Endothelial cell of umbilical vein (primary cell): ENCODE measurements at regions not wholly inside any gene's neighbourhood (a gene's known extent, or its start where the extent isn't known, plus 50 kb on each side); places are given as distances from the start of the nearest gene placed in this dataset.

Experiments
- BruUV-seq: library from RNA; stranded (reverse); fragments of 400-500 nt; replicated peaks from 2 replicates; lab custom pipeline; 2021; lab: Mats Ljungman, UMichigan
- CTCF ChIA-PET: fragments of 300-600, 350-600 bp; sonication (Branson Sonifier 250); formaldehyde crosslinking; loops from one replicate; lab custom pipeline; 2021; ENCODE audit warnings: antibody characterized with exemption, inconsistent platforms; lab: Charles Lee
- POLR2A ChIA-PET: fragments of 300-600, 350-600 bp; sonication (Branson Sonifier 250); formaldehyde crosslinking; loops from one replicate; lab custom pipeline; 2021; ENCODE audit warnings: antibody characterized with exemption, inconsistent platforms; lab: Charles Lee
- DNase-seq: peaks from one replicate; pipeline ENCODE4 v3.0.0-alpha.2; 2011; ENCODE audit warnings: low read depth, low spot score
- FAIRE-seq: peaks from 2 replicates; lab custom pipeline; 2011; peaks lifted over from hg19 to GRCh38; lab: Jason Lieb, UNC
- H2AFZ ChIP-seq: 2 replicates; pipeline ENCODE4 v1.6.0; 2012; ENCODE audit warnings: low read depth, low read length, control low read depth, inconsistent platforms
- H3K27ac ChIP-seq: 2 replicates; pipeline ENCODE4 v1.5.1; 2011; ENCODE audit warnings: low read depth, mild to moderate bottlenecking, control low read depth, low read length, moderate library complexity; ENCODE audit not compliant: insufficient read depth
- H3K27me3 ChIP-seq, 2 experiments: 2 replicates each; pipeline versions ENCODE4 v1.6.0 to v1.6.1; 2011; ENCODE audit warnings: low read length in 2 of 2, mixed read lengths in 1 of 2; ENCODE audit not compliant: control insufficient read depth in 2 of 2, insufficient read depth in 2 of 2
- H3K36me3 ChIP-seq, 2 experiments: 2 replicates in 1 of 2; 3 replicates in 1 of 2; pipeline ENCODE4 v1.5.1; 2011; ENCODE audit warnings: low read length in 2 of 2, mild to moderate bottlenecking in 1 of 2, moderate library complexity in 1 of 2; ENCODE audit not compliant: control insufficient read depth in 2 of 2, insufficient read depth in 2 of 2; ENCODE audit errors: extremely low read depth in 1 of 2
- H3K4me1 ChIP-seq: 3 replicates; pipeline ENCODE4 v1.5.1; 2011; ENCODE audit warnings: mild to moderate bottlenecking, low read length; ENCODE audit not compliant: control insufficient read depth, insufficient read depth; ENCODE audit errors: extremely low read depth
- H3K4me2 ChIP-seq: 2 replicates; pipeline ENCODE4 v1.6.1; 2011; ENCODE audit warnings: low read length, control low read depth, mixed read lengths; ENCODE audit not compliant: insufficient read depth
- H3K4me3 ChIP-seq, 3 experiments: fragments of 200-600 bp in 1 of 3; sonication (generic), shearing (Covaris generic) in 1 of 3; replicated peaks in 1 of 3; 2 replicates each; pipeline ENCODE4 v1.5.1; 2011 to 2016; ENCODE audit warnings: control low read depth in 3 of 3, low read length in 3 of 3, mild to moderate bottlenecking in 2 of 3, inconsistent platforms in 1 of 3, low read depth in 1 of 3, moderate library complexity in 1 of 3; ENCODE audit not compliant: insufficient read depth in 1 of 3
- H3K79me2 ChIP-seq: 2 replicates; pipeline ENCODE4 v1.6.0; 2012; ENCODE audit warnings: low read length, inconsistent platforms; ENCODE audit not compliant: control insufficient read depth, insufficient read depth
- H3K9ac ChIP-seq: replicated peaks from 2 replicates; pipeline ENCODE3; 2011; ENCODE audit warnings: low read length, control low read depth; ENCODE audit not compliant: insufficient read depth; ENCODE audit errors: extremely low read depth
- H3K9me1 ChIP-seq: replicated peaks from 3 replicates; pipeline ENCODE4 v1.6.0; 2011; ENCODE audit warnings: mild to moderate bottlenecking, low read length; ENCODE audit not compliant: control insufficient read depth, insufficient read depth; ENCODE audit errors: extremely low read depth
- H3K9me3 ChIP-seq: replicated peaks from 2 replicates; pipeline ENCODE4 v1.5.1; 2012; ENCODE audit warnings: low read length, inconsistent platforms; ENCODE audit not compliant: control insufficient read depth, insufficient read depth
- H4K20me1 ChIP-seq: replicated peaks from 2 replicates; pipeline ENCODE3; 2011; ENCODE audit warnings: mild to moderate bottlenecking, low read length; ENCODE audit not compliant: control insufficient read depth, insufficient read depth; ENCODE audit errors: extremely low read depth
- CTCF ChIP-seq, 2 donors: IDR thresholded peaks; 1 replicate in 1 of 2; 2 replicates in 1 of 2; pipeline ENCODE4 v1.5.1; 2011; ENCODE audit warnings: low read length in 2 of 2, mild to moderate bottlenecking in 2 of 2, moderate library complexity in 2 of 2, control low read depth in 1 of 2, inconsistent platforms in 1 of 2, low read depth in 1 of 2; ENCODE audit not compliant: insufficient read depth in 1 of 2; ENCODE audit errors: extremely low read depth in 1 of 2
- EZH2 ChIP-seq: IDR thresholded peaks from 2 replicates; pipeline ENCODE4 v1.6.1; 2012; ENCODE audit warnings: borderline replicate concordance, low read depth, mild to moderate bottlenecking, moderate library complexity, low read length, inconsistent platforms; ENCODE audit not compliant: severe bottlenecking
- FOS ChIP-seq: IDR thresholded peaks from 2 replicates; pipeline ENCODE4 v1.6.1; 2011; ENCODE audit warnings: mild to moderate bottlenecking, low read length, moderate library complexity, borderline replicate concordance; ENCODE audit not compliant: insufficient read depth
- GATA2 ChIP-seq: IDR thresholded peaks from 2 replicates; pipeline ENCODE4 v1.7.0; 2011; ENCODE audit warnings: low read depth, mild to moderate bottlenecking, moderate library complexity, mixed read lengths, low read length; ENCODE audit not compliant: insufficient read length, insufficient read depth
- JUN ChIP-seq: IDR thresholded peaks from 2 replicates; pipeline ENCODE4 v1.6.1; 2011; ENCODE audit warnings: borderline replicate concordance, low read depth; ENCODE audit not compliant: insufficient read length, insufficient read depth
- MAX ChIP-seq: IDR thresholded peaks from 2 replicates; pipeline ENCODE4 v1.6.1; 2011; ENCODE audit not compliant: insufficient read depth, insufficient read length
- MYC ChIP-seq: IDR thresholded peaks from one replicate; pipeline ENCODE4 v1.6.1; 2011; ENCODE audit warnings: mild to moderate bottlenecking, low read depth, low read length
- POLR2A ChIP-seq: IDR thresholded peaks from 2 replicates; pipeline ENCODE4 v1.6.1; 2012; ENCODE audit warnings: low read depth, mild to moderate bottlenecking, control low read depth, low read length
- POLR2AphosphoS5 ChIP-seq: IDR thresholded peaks from 2 replicates; pipeline ENCODE4 v1.6.1; 2012; ENCODE audit warnings: low read depth, mild to moderate bottlenecking, control low read depth, low read length, moderate library complexity; ENCODE audit not compliant: insufficient read depth
- dilution Hi-C: fragments of 300-500 bp; cut with MboI; formaldehyde crosslinking; loops from one replicate; pipeline ENCODE4 v1.15.0; 2019; ENCODE audit warnings: low sequenced_read_pairs; ENCODE audit not compliant: extremely low pct_ligation_motif_present
- intact Hi-C: fragments of 100-400 bp; cut with micrococcal nuclease; formaldehyde crosslinking; loops from one replicate; pipeline ENCODE4 v1.10.0; 2022

- Histone ChIP-seq H2AFZ (no peak overlapping the region), H3K4me2 (no peak overlapping the region), H4K20me1 (peaks cover 3% of the 10 kb centered on the region), H3K27ac (no peak overlapping the region), H3K4me3 (no peak overlapping the region), H3K79me2 (no peaks in the 10 kb centered on the region), H3K36me3 (no peaks in the 10 kb centered on the region), H3K9me3 (no peaks in the 10 kb centered on the region), H3K9ac (no peak overlapping the region), H3K4me1 (no peaks in the 10 kb centered on the region), H3K9me1 (no peaks in the 10 kb centered on the region), H3K27me3 (no peaks in the 10 kb centered on the region)
- DNase-seq (no peak), FAIRE-seq (no peak)
- CTCF ChIA-PET: no interaction called here
- dilution Hi-C loops: no loop called here
- POLR2A ChIA-PET: no interaction called here
- intact Hi-C loops: no loop called here
- no TSS peak for BruUV-seq
- TF ChIP-seq GATA2: no peak
- no peak for TF ChIP-seq POLR2A
- TF ChIP-seq POLR2AphosphoS5: no peak
- TF ChIP-seq MYC: no peak
- TF ChIP-seq JUN: no peak
- TF ChIP-seq CTCF (IDR thresholded peaks at IDR 0.05; ENCODE audit: extremely low read depth in 1 of 2, insufficient read depth in 1 of 2, low read depth in 1 of 2, low read length in 2 of 2): no peak
- TF ChIP-seq EZH2: no peak
- TF ChIP-seq MAX: no peak
- TF ChIP-seq FOS: no peak
These were observed 66.1 kb downstream of the CD24 start for GRCh38 chr6:106908386-106908840.
